DOHH2 (cell line): ENCODE measurements at regions not wholly inside any gene's neighbourhood (a gene's known extent, or its start where the extent isn't known, plus 50 kb on each side); places are given as distances from the start of the nearest gene placed in this dataset.

Experiments used
- H3F3A ChIP-seq: fragments of 200-600 bp; sonication (generic), shearing (Covaris generic); 2 replicates; pipeline ENCODE4 v1.6.0; 2016; ENCODE audit warnings: antibody characterized with exemption, mild to moderate bottlenecking; ENCODE audit not compliant: control insufficient read depth, insufficient read depth
- H3K27ac ChIP-seq: fragments of 200-600 bp; sonication (generic); 2 replicates; pipeline ENCODE4 v1.5.1; 2014; ENCODE audit warnings: low read depth, mild to moderate bottlenecking, low read length, moderate library complexity
- H3K27me3 ChIP-seq: fragments of 200-600 bp; sonication (generic); 2 replicates; pipeline ENCODE4 v1.6.1; 2014; ENCODE audit warnings: mild to moderate bottlenecking, low read length, mixed read lengths; ENCODE audit not compliant: control insufficient read depth
- H3K36me3 ChIP-seq: fragments of 200-600 bp; sonication (generic); 2 replicates; pipeline ENCODE4 v1.6.1; 2014; ENCODE audit warnings: mild to moderate bottlenecking, low read length, moderate library complexity, mixed read lengths; ENCODE audit not compliant: control insufficient read depth
- H3K4me1 ChIP-seq: fragments of 200-600 bp; sonication (generic); 2 replicates; pipeline ENCODE4 v1.6.1; 2014; ENCODE audit warnings: mild to moderate bottlenecking, low read length, mixed read lengths; ENCODE audit not compliant: control insufficient read depth
- H3K4me2 ChIP-seq: fragments of 200-600 bp; sonication (generic); 2 replicates; pipeline ENCODE4 v1.6.0; 2014; ENCODE audit warnings: mild to moderate bottlenecking, low read length, moderate library complexity
- H3K4me3 ChIP-seq: fragments of 200-600 bp; sonication (generic); 2 replicates; pipeline ENCODE4 v1.5.1; 2014; ENCODE audit warnings: mild to moderate bottlenecking, low read length, mixed read lengths
- H3K79me2 ChIP-seq: fragments of 200-600 bp; sonication (generic); 2 replicates; pipeline ENCODE4 v1.6.1; 2014; ENCODE audit warnings: mild to moderate bottlenecking, low read length, mixed read lengths; ENCODE audit not compliant: control insufficient read depth
- H3K9me2 ChIP-seq: fragments of 200-600 bp; sonication (generic); replicated peaks from 2 replicates; pipeline ENCODE4 v1.6.1; 2014; ENCODE audit warnings: mild to moderate bottlenecking, low read length, mixed read lengths; ENCODE audit not compliant: control insufficient read depth
- H3K9me3 ChIP-seq: fragments of 200-600 bp; sonication (generic); 2 replicates; pipeline ENCODE4 v1.6.1; 2014; ENCODE audit warnings: antibody characterized with exemption, low read length, mixed read lengths; ENCODE audit not compliant: control insufficient read depth, insufficient read depth
- H4K20me1 ChIP-seq: fragments of 200-600 bp; sonication (generic); 2 replicates; pipeline ENCODE4 v1.6.0; 2014; ENCODE audit warnings: low read depth, mild to moderate bottlenecking, antibody characterized with exemption, low read length, moderate library complexity; ENCODE audit not compliant: control insufficient read depth, insufficient read depth
- CTCF ChIP-seq: fragments of 200-600 bp; sonication (generic); IDR thresholded peaks from one replicate; pipeline ENCODE4 v1.5.1; 2014; ENCODE audit warnings: antibody characterized with exemption, mild to moderate bottlenecking, low read depth, low read length; ENCODE audit not compliant: poor library complexity, severe bottlenecking
- EZH2phosphoT487 ChIP-seq: fragments of 200-600 bp; sonication (generic); IDR thresholded peaks from 2 replicates; pipeline ENCODE4 v1.6.1; 2017; ENCODE audit warnings: borderline replicate concordance, mild to moderate bottlenecking, antibody characterized with exemption, low read length, moderate library complexity, mixed read lengths

GRCh38 chr6:4319981-4320683 lies 184.8 kb upstream of the ECI2 start:
- Histone ChIP-seq H3K9me3 (no peaks in the 10 kb centered on the region), H3K36me3 (no peaks in the 10 kb centered on the region), H3K4me2 (no peak overlapping the region), H3K27me3 (no peaks in the 10 kb centered on the region), H3F3A (no peaks in the 10 kb centered on the region), H3K9me2 (no peaks in the 10 kb centered on the region), H4K20me1 (no peaks in the 10 kb centered on the region), H3K27ac (no peak overlapping the region), H3K79me2 (no peaks in the 10 kb centered on the region), H3K4me1 (no peaks in the 10 kb centered on the region), H3K4me3 (no peak overlapping the region)
- TF ChIP-seq EZH2phosphoT487 = no peak
- TF ChIP-seq CTCF = no peak

GRCh38 chr6:4318321-4318720 lies 182.9 kb upstream of the ECI2 start:
- no peak overlapping the region for H3K4me3 ChIP-seq
- H3F3A ChIP-seq = no peaks in the 10 kb centered on the region
- H3K9me3 ChIP-seq = no peaks in the 10 kb centered on the region
- no peak overlapping the region for H3K4me2 ChIP-seq
- no peaks in the 10 kb centered on the region for H3K36me3 ChIP-seq
- no peak for TF ChIP-seq CTCF
- no peak for TF ChIP-seq EZH2phosphoT487
- no peaks in the 10 kb centered on the region for H4K20me1 ChIP-seq
- no peaks in the 10 kb centered on the region for H3K4me1 ChIP-seq
- no peak overlapping the region for H3K27ac ChIP-seq
- no peaks in the 10 kb centered on the region for H3K79me2 ChIP-seq
- no peaks in the 10 kb centered on the region for H3K27me3 ChIP-seq
- no peaks in the 10 kb centered on the region for H3K9me2 ChIP-seq

GRCh38 chr6:4316867-4317400 lies 181.6 kb upstream of the ECI2 start:
- no peaks in the 10 kb centered on the region for H3K27me3 ChIP-seq
- no peak overlapping the region for H3K4me3 ChIP-seq
- H3K36me3 ChIP-seq = no peaks in the 10 kb centered on the region
- H3F3A ChIP-seq = no peaks in the 10 kb centered on the region
- no peak overlapping the region for H3K27ac ChIP-seq
- no peak overlapping the region for H3K4me2 ChIP-seq
- no peaks in the 10 kb centered on the region for H3K9me2 ChIP-seq
- no peaks in the 10 kb centered on the region for H3K9me3 ChIP-seq
- TF ChIP-seq EZH2phosphoT487 = no peak
- TF ChIP-seq CTCF = no peak
- no peaks in the 10 kb centered on the region for H3K4me1 ChIP-seq
- H4K20me1 ChIP-seq = no peaks in the 10 kb centered on the region
- no peaks in the 10 kb centered on the region for H3K79me2 ChIP-seq
